Prostate gland (tissue), 2 donors: ENCODE measurements at regions not wholly inside any gene's neighbourhood (a gene's known extent, or its start where the extent isn't known, plus 50 kb on each side); places are given as distances from the start of the nearest gene placed in this dataset.

ENCODE experiments used
- DNase-seq: peaks from one replicate; pipeline ENCODE4 v3.0.0-alpha.2; 2019; ENCODE audit warnings: low spot score
- H3K27ac ChIP-seq, 2 donors: fragments of 200-600 bp; sonication (generic); 2 replicates each; pipeline ENCODE4 v1.5.1; 2017 to 2019
- H3K27me3 ChIP-seq: fragments of 200-600 bp; sonication (generic); replicated peaks from 2 replicates; pipeline ENCODE4 v1.5.1; 2019; ENCODE audit not compliant: insufficient read depth
- H3K36me3 ChIP-seq, 2 donors: fragments of 200-600 bp; sonication (generic); 1 replicate in 1 of 2; 2 replicates in 1 of 2; pipeline versions ENCODE4 v1.5.1 to v1.8.1; 2017 to 2019
- H3K4me1 ChIP-seq: fragments of 200-600 bp; sonication (generic); replicated peaks from 2 replicates; pipeline ENCODE4 v1.5.1; 2019
- H3K4me3 ChIP-seq, 2 donors: fragments of 200-600 bp; sonication (generic); 2 replicates each; pipeline ENCODE4 v1.5.1; 2017 to 2019
- H3K9me3 ChIP-seq: fragments of 200-600 bp; sonication (generic); 2 replicates; pipeline ENCODE4 v1.5.1; 2017
- POLR2A ChIP-seq: fragments of 450-650 bp; IDR thresholded peaks from one replicate; pipeline ENCODE4 v1.6.1; 2016; ENCODE audit warnings: antibody characterized with exemption, mild to moderate bottlenecking
- POLR2AphosphoS5 ChIP-seq: sonication (generic); formaldehyde crosslinking; IDR thresholded peaks from one replicate; pipeline ENCODE4 v1.6.1; 2017; ENCODE audit warnings: antibody characterized with exemption
- WGBS: methylation state at CpG from one replicate; pipeline ENCODE4 v1.1.5; 2018; 5-methylcytosine and 5-hydroxymethylcytosine counted together
- intact Hi-C: fragments of 100-400 bp; cut with DNase I; formaldehyde crosslinking; loops from one replicate; pipeline ENCODE4 v1.14.2; 2022
- TF ChIP-seq, protein P1 (sequence below), 4 experiments: fragments of 200-600 bp in 2 of 4; fragments of 450-650 bp in 2 of 4; sonication (generic) in 2 of 4; IDR thresholded peaks; 1 replicate in 3 of 4; 2 replicates in 1 of 4; pipeline ENCODE4 v1.5.1; 2016 to 2019; ENCODE audit warnings: antibody characterized with exemption in 4 of 4, mild to moderate bottlenecking in 2 of 4, moderate library complexity in 2 of 4

DNA sequence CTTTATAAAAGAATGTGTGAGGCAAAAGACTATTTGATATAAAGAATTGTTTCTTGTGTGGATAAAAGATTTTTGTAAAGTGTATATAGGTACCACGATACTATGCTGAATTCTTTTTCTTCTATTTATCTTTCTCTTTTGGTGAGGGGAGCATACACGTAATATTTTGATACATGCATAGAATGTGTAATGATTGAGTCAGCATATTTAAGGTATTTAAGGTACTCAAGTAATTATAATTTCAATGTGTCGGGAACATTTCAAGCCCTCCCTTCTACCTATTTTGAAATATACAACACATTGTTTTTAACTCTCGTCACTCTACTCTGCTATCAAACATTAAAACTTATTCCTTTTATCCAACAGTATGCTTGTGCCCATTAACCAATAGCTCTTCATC, 1221.6 kb upstream of the PHF14 start:
- Histone ChIP-seq H3K27ac (no peak overlapping the region), H3K36me3 (no peaks in the 10 kb centered on the region), H3K9me3 (no peaks in the 10 kb centered on the region), H3K27me3 (no peaks in the 10 kb centered on the region), H3K4me1 (no peaks in the 10 kb centered on the region), H3K4me3 (no peak overlapping the region)
- DNase-seq, result no peak
- TF ChIP-seq, protein P1, sequence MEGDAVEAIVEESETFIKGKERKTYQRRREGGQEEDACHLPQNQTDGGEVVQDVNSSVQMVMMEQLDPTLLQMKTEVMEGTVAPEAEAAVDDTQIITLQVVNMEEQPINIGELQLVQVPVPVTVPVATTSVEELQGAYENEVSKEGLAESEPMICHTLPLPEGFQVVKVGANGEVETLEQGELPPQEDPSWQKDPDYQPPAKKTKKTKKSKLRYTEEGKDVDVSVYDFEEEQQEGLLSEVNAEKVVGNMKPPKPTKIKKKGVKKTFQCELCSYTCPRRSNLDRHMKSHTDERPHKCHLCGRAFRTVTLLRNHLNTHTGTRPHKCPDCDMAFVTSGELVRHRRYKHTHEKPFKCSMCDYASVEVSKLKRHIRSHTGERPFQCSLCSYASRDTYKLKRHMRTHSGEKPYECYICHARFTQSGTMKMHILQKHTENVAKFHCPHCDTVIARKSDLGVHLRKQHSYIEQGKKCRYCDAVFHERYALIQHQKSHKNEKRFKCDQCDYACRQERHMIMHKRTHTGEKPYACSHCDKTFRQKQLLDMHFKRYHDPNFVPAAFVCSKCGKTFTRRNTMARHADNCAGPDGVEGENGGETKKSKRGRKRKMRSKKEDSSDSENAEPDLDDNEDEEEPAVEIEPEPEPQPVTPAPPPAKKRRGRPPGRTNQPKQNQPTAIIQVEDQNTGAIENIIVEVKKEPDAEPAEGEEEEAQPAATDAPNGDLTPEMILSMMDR (IDR thresholded peaks at IDR 0.05), result no peak
- no peak for TF ChIP-seq POLR2A
- TF ChIP-seq POLR2AphosphoS5, result no peak
- 95% methylated on average over 4 of the region's 4 CpGs for WGBS
- intact Hi-C loops, result no loop called here

DNA sequence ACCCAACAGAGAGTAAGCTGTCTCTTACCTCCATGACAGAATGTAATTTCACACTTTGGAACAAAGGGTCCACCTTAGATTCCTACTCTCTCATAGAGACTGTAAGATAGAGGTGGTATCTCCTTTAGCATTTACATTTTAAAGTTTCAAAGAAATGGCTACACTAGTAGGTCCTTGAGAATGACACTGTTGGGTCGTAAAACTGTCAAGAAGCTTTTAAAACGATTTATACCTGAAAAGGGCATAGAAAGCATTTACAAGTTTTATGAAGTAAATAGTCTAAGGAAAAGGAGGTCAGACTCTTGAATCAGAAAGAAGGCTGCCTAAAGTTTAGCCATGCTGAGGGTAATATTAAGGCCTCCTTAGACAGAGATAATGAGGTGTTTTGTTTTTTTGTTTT, 1212.4 kb upstream of the PHF14 start:
- Histone ChIP-seq H3K27me3 (no peaks in the 10 kb centered on the region), H3K36me3 (no peaks in the 10 kb centered on the region), H3K4me3 (no peak overlapping the region), H3K27ac (no peak overlapping the region), H3K4me1 (no peaks in the 10 kb centered on the region), H3K9me3 (no peaks in the 10 kb centered on the region)
- 23% methylated on average over 2 of the region's 2 CpGs for WGBS
- TF ChIP-seq, protein P1 (IDR thresholded peaks at IDR 0.05), result no peak
- TF ChIP-seq POLR2AphosphoS5 (no peak), POLR2A (no peak)
- no peak for DNase-seq
- intact Hi-C loops, result no loop called here

DNA sequence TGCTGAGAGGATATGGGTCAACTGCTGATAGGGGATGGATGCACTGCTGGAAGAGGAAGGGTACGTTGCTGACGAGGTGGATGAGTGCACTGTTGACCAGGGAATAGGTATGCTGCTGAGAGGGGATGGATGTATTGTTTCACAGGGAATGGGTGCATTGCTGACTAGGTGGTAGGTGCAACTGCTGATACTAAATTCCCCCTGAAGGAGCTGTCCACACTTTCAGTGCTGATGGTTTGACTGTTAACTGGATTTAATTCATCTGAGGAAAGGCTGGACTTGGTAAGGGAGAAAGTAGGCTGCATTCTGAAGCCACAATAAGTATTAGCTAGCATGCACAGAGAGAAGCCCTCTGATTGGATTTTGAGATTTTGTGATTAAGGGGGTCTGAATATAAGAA, 1196.8 kb upstream of the PHF14 start:
- Histone ChIP-seq H3K9me3 (no peaks in the 10 kb centered on the region), H3K4me3 (no peak overlapping the region), H3K27ac (no peak overlapping the region), H3K27me3 (no peaks in the 10 kb centered on the region), H3K36me3 (no peaks in the 10 kb centered on the region), H3K4me1 (no peaks in the 10 kb centered on the region)
- intact Hi-C loops, result no loop called here
- TF ChIP-seq, protein P1 (IDR thresholded peaks at IDR 0.05), result no peak
- TF ChIP-seq POLR2AphosphoS5 (no peak), POLR2A (no peak)
- WGBS, result 81% methylated on average over 2 of the region's 2 CpGs
- no peak for DNase-seq

DNA sequence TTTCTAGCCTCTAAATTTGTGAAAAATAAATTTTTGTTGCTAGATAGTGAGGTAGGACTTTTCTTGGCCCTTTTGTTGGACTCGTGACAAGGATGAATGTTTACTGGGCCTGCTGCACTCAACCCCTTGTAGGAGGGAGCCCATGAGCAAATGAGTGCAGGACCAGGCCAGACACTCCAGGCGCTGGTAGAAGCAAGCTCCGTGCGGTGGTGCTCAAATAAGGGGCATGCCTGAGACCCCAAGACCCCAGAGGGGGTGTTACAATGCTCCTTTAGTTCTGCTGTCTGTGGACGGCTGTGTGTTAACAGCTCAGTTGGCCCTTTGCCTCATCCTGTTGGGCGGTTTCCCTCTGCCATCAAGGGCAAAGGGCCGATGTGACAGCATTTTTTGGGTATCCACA, 1195.3 kb upstream of the PHF14 start:
- TF ChIP-seq POLR2AphosphoS5 (no peak), POLR2A (no peak)
- TF ChIP-seq, protein P1 (IDR thresholded peaks at IDR 0.05), result no peak
- Histone ChIP-seq H3K27me3 (no peaks in the 10 kb centered on the region), H3K9me3 (no peaks in the 10 kb centered on the region), H3K4me1 (no peaks in the 10 kb centered on the region), H3K27ac (no peak overlapping the region), H3K36me3 (no peaks in the 10 kb centered on the region), H3K4me3 (no peak overlapping the region)
- intact Hi-C loops, result no loop called here
- no peak for DNase-seq
- WGBS, result 92% methylated on average over 7 of the region's 7 CpGs

DNA sequence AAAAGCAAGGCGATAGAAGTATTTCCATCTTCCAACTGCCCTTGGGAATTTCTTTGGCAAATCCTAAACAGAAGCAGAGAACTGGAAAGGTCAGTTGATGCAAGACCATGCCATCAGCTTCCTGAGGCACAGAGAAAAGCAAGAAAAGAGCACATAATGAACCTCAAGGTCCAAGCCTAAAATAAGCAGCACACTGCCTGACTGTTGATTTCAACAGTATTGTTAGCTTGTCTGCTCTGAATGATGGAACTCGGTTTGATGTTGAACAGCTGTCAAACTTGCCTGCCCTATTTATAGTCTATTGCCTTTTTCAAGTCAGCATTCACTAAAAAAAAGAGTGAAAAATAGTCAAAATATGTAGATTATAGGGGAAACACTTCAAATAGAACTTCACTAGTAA, 1192.0 kb upstream of the PHF14 start:
- no peaks in the 10 kb centered on the region for H3K4me1 ChIP-seq
- no peak for DNase-seq
- intact Hi-C loops, result no loop called here
- H3K27ac ChIP-seq, result no peak overlapping the region
- 84% methylated on average over 2 of the region's 2 CpGs for WGBS
- no peaks in the 10 kb centered on the region for H3K9me3 ChIP-seq
- TF ChIP-seq POLR2A (no peak), POLR2AphosphoS5 (no peak)
- TF ChIP-seq, protein P1 (IDR thresholded peaks at IDR 0.05), result no peak
- H3K27me3 ChIP-seq, result no peaks in the 10 kb centered on the region
- H3K36me3 ChIP-seq, result no peaks in the 10 kb centered on the region
- no peak overlapping the region for H3K4me3 ChIP-seq
